GM10266 (cell line): ENCODE measurements at regions not wholly inside any gene's neighbourhood (a gene's known extent, or its start where the extent isn't known, plus 50 kb on each side); places are given as distances from the start of the nearest gene placed in this dataset.

Experiments
- DNase-seq: peaks from one replicate; pipeline ENCODE4 v3.0.0; 2012; ENCODE audit errors: extremely low spot score
- TF ChIP-seq, protein P1 (sequence below): IDR thresholded peaks from 2 replicates; pipeline ENCODE4 v1.5.1; 2012; ENCODE audit warnings: mild to moderate bottlenecking, low read depth; ENCODE audit not compliant: control insufficient read depth, insufficient read depth; ENCODE audit errors: missing control alignments

DNA sequence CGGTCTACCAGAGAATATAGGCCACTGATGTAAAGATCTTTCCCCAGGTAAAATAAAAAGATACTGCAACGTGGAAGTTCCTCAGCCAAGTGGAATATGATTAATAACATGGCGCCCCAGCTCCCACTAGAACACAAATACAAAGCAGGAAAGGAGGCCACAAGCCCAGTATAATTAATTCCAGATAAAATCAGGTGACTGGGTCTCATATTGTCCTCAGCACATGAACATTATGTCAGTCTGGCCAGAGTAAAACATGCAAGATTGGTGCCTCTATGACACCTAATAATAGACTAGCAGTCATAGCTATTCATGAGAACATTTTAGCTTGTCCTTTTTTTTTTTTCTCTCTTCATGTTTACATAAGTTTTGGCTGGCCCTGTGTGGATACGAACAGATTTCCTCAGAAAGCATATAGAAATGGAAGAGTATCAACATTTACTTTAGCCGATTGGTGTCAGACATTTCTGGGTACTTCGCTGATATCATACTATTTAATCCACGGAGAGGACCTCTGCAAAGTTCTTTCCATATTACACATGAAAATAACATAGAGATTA lies 523.8 kb upstream of the SETBP1 start:
- DNase-seq = no peak
- TF ChIP-seq, protein P1, sequence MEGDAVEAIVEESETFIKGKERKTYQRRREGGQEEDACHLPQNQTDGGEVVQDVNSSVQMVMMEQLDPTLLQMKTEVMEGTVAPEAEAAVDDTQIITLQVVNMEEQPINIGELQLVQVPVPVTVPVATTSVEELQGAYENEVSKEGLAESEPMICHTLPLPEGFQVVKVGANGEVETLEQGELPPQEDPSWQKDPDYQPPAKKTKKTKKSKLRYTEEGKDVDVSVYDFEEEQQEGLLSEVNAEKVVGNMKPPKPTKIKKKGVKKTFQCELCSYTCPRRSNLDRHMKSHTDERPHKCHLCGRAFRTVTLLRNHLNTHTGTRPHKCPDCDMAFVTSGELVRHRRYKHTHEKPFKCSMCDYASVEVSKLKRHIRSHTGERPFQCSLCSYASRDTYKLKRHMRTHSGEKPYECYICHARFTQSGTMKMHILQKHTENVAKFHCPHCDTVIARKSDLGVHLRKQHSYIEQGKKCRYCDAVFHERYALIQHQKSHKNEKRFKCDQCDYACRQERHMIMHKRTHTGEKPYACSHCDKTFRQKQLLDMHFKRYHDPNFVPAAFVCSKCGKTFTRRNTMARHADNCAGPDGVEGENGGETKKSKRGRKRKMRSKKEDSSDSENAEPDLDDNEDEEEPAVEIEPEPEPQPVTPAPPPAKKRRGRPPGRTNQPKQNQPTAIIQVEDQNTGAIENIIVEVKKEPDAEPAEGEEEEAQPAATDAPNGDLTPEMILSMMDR = no peak

GRCh38 chr18:44170208-44170880 lies 510.3 kb upstream of the SETBP1 start:
- DNase-seq = no peak
- TF ChIP-seq, protein P1 = no peak

DNA sequence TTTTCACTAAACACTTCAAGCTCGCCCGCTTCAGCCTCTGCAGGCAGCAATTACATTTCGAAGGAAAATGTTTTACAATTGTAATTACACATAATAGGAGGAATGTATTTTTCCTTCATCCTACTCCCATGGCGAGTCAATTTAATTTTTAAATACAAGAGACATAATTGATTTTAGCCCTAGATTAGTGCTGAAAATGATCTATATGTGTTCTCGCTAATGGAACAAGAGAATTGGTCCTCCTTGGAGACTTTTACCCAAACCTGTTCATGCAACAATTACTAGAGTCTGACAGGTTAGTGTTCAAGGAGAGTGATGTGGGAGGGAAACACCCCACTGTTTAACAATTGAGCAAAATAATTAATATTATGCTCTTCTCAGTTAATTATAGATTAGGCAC lies 509.4 kb upstream of the SETBP1 start:
- DNase-seq = no peak
- TF ChIP-seq, protein P1 = no peak

- TF ChIP-seq, protein P1 = no peak
- no peak for DNase-seq
Observed at GRCh38 chr18:44175891-44176290, 504.8 kb upstream of the SETBP1 start.

- TF ChIP-seq, protein P1 = no peak
- no peak for DNase-seq
Observed at GRCh38 chr18:44178476-44178875, 502.2 kb upstream of the SETBP1 start.

- DNase-seq = no peak
- TF ChIP-seq, protein P1 = no peak
Observed at GRCh38 chr18:44179693-44180092, 501.0 kb upstream of the SETBP1 start.

GRCh38 chr18:44180683-44181082 lies 500.0 kb upstream of the SETBP1 start:
- TF ChIP-seq, protein P1 = no peak
- DNase-seq = no peak
